Astrocyte (in vitro differentiated cells and primary cell): ENCODE measurements at regions not wholly inside any gene's neighbourhood (a gene's known extent, or its start where the extent isn't known, plus 50 kb on each side); places are given as distances from the start of the nearest gene placed in this dataset.

Source experiments
- DNase-seq: peaks from one replicate; pipeline ENCODE4 v3.0.0-alpha.2; 2010; ENCODE audit warnings: low read depth
- FAIRE-seq: peaks from 2 replicates; lab custom pipeline; 2011; peaks lifted over from hg19 to GRCh38; lab: Jason Lieb, UNC
- H2AFZ ChIP-seq: 2 replicates; pipeline ENCODE4 v1.6.0; 2012; ENCODE audit warnings: low read depth, low read length, inconsistent platforms
- H3K27ac ChIP-seq: 2 replicates; pipeline ENCODE4 v1.5.1; 2011; ENCODE audit warnings: low read depth, low read length, inconsistent platforms
- H3K27me3 ChIP-seq: 2 replicates; pipeline ENCODE4 v1.6.0; 2011; ENCODE audit warnings: low read length, inconsistent platforms; ENCODE audit not compliant: insufficient read depth
- H3K36me3 ChIP-seq: 2 replicates; pipeline ENCODE4 v1.5.1; 2011; ENCODE audit warnings: low read length, inconsistent platforms; ENCODE audit not compliant: insufficient read depth
- H3K4me1 ChIP-seq: 2 replicates; pipeline ENCODE4 v1.5.1; 2011; ENCODE audit warnings: low read length, inconsistent platforms; ENCODE audit not compliant: insufficient read depth
- H3K4me2 ChIP-seq: 2 replicates; pipeline ENCODE4 v1.6.0; 2012; ENCODE audit warnings: low read length, inconsistent platforms
- H3K4me3 ChIP-seq: 2 replicates; pipeline ENCODE4 v1.5.1; 2011; ENCODE audit warnings: low read depth, mild to moderate bottlenecking, low read length, inconsistent platforms; ENCODE audit not compliant: insufficient read depth
- H3K79me2 ChIP-seq: 2 replicates; pipeline ENCODE4 v1.6.0; 2012; ENCODE audit warnings: mild to moderate bottlenecking, low read length, inconsistent platforms; ENCODE audit not compliant: insufficient read depth
- H3K9ac ChIP-seq: 2 replicates; pipeline ENCODE4 v1.6.0; 2012; ENCODE audit warnings: mild to moderate bottlenecking, low read length, inconsistent platforms
- H3K9me3 ChIP-seq: 2 replicates; pipeline ENCODE4 v1.5.1; 2012; ENCODE audit warnings: low read depth, mild to moderate bottlenecking, low read length, inconsistent platforms; ENCODE audit not compliant: insufficient read depth
- H4K20me1 ChIP-seq: 2 replicates; pipeline ENCODE4 v1.6.0; 2012; ENCODE audit warnings: low read length, inconsistent platforms; ENCODE audit not compliant: insufficient read depth
- H3K27ac Mint-ChIP-seq: one replicate; pipeline ENCODE4 v1.8.0; 2021; ENCODE audit warnings: mild to moderate bottlenecking, mixed read lengths; ENCODE audit not compliant: unreplicated experiment
- H3K27me3 Mint-ChIP-seq: one replicate; pipeline ENCODE4 v1.8.0; 2021; ENCODE audit warnings: low read depth, mixed read lengths; ENCODE audit not compliant: unreplicated experiment
- H3K36me3 Mint-ChIP-seq: one replicate; pipeline ENCODE4 v1.8.0; 2021; ENCODE audit warnings: low read depth, mixed read lengths; ENCODE audit not compliant: unreplicated experiment
- H3K4me1 Mint-ChIP-seq: one replicate; pipeline ENCODE4 v1.8.0; 2021; ENCODE audit warnings: low read depth, mixed read lengths; ENCODE audit not compliant: unreplicated experiment
- H3K4me3 Mint-ChIP-seq: one replicate; pipeline ENCODE4 v1.8.0; 2021; ENCODE audit warnings: mild to moderate bottlenecking, moderate library complexity, mixed read lengths; ENCODE audit not compliant: unreplicated experiment
- H3K9me3 Mint-ChIP-seq: one replicate; pipeline ENCODE4 v1.8.0; 2021; ENCODE audit warnings: mild to moderate bottlenecking, mixed read lengths; ENCODE audit not compliant: unreplicated experiment
- EZH2 ChIP-seq: IDR thresholded peaks from 2 replicates; pipeline ENCODE4 v1.6.1; 2012; ENCODE audit warnings: mild to moderate bottlenecking, low read length, inconsistent platforms; ENCODE audit not compliant: insufficient read depth
- TF ChIP-seq, protein P1 (sequence below): IDR thresholded peaks from 2 replicates; pipeline ENCODE4 v1.5.1; 2011; ENCODE audit warnings: low read depth, mild to moderate bottlenecking, inconsistent platforms, low read length, moderate library complexity; ENCODE audit not compliant: insufficient read depth

DNA sequence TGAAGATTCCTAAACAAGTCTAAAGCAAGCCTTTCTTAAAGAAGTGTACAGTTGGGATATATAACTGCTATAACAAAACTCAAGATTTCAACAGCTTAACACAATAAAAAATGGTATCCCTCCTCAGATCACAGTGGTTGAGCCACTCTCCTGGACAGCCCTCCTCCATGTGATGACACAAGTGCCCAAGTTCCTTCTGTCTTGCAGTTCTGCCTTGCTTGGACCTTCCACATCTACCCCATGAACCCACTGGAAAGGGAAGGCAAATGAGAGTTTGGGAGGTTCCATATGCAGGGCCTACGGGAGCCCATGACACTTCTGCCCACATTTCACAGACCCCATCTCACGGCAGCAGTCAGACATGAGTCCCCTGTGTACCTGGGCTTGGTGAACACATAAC is 659.2 kb downstream of the UQCRFS1 start:
- no peak for TF ChIP-seq EZH2
- TF ChIP-seq, protein P1, sequence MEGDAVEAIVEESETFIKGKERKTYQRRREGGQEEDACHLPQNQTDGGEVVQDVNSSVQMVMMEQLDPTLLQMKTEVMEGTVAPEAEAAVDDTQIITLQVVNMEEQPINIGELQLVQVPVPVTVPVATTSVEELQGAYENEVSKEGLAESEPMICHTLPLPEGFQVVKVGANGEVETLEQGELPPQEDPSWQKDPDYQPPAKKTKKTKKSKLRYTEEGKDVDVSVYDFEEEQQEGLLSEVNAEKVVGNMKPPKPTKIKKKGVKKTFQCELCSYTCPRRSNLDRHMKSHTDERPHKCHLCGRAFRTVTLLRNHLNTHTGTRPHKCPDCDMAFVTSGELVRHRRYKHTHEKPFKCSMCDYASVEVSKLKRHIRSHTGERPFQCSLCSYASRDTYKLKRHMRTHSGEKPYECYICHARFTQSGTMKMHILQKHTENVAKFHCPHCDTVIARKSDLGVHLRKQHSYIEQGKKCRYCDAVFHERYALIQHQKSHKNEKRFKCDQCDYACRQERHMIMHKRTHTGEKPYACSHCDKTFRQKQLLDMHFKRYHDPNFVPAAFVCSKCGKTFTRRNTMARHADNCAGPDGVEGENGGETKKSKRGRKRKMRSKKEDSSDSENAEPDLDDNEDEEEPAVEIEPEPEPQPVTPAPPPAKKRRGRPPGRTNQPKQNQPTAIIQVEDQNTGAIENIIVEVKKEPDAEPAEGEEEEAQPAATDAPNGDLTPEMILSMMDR: no peak
- peaks cover 6% of the 10 kb centered on the region for H3K27me3 Mint-ChIP-seq
- H3K27ac ChIP-seq: no peak overlapping the region
- FAIRE-seq (no peak), DNase-seq (no peak)
- H3K27me3 ChIP-seq: no peaks in the 10 kb centered on the region
- H3K4me1 Mint-ChIP-seq: no peaks in the 10 kb centered on the region
- no peak overlapping the region for H3K27ac Mint-ChIP-seq
- H3K4me1 ChIP-seq: no peaks in the 10 kb centered on the region
- H3K9me3 ChIP-seq: peaks cover 5% of the 10 kb centered on the region
- H3K36me3 Mint-ChIP-seq: no peaks in the 10 kb centered on the region
- no peaks in the 10 kb centered on the region for H3K9me3 Mint-ChIP-seq
- no peak overlapping the region for H3K9ac ChIP-seq
- no peak overlapping the region for H3K4me3 ChIP-seq
- no peak overlapping the region for H3K4me2 ChIP-seq
- no peaks in the 10 kb centered on the region for H3K79me2 ChIP-seq
- no peaks in the 10 kb centered on the region for H4K20me1 ChIP-seq
- H2AFZ ChIP-seq: no peak overlapping the region
- no peaks in the 10 kb centered on the region for H3K36me3 ChIP-seq
- H3K4me3 Mint-ChIP-seq: no peak overlapping the region

DNA sequence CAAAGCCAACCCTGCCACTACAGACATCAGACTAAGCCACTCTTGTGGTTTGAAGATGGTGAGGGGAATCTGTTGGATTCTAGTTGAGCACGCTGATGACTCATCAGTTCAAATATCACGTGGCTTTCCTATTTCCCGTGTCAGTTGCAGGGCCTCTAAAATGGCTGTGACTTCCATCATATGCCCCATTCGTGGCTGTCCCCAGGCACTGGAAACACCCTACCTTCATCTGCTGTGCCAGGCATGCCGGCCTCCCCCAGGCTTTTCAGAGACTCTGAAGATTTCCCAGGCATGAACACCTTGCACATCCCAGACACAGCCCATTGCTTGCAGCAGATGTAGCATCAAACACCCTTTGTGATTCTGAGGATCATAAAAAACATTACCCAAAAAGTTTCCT is 659.9 kb downstream of the UQCRFS1 start:
- Mint-ChIP-seq H3K27me3 (peaks cover 6% of the 10 kb centered on the region), H3K4me3 (no peak overlapping the region), H3K9me3 (no peaks in the 10 kb centered on the region), H3K36me3 (no peaks in the 10 kb centered on the region), H3K4me1 (no peaks in the 10 kb centered on the region), H3K27ac (no peak overlapping the region)
- TF ChIP-seq, protein P1: no peak
- no peak for TF ChIP-seq EZH2
- no peaks in the 10 kb centered on the region for H3K4me1 ChIP-seq
- H3K36me3 ChIP-seq: no peaks in the 10 kb centered on the region
- no peaks in the 10 kb centered on the region for H4K20me1 ChIP-seq
- H3K9me3 ChIP-seq: peaks cover 5% of the 10 kb centered on the region
- H3K4me3 ChIP-seq: no peak overlapping the region
- H2AFZ ChIP-seq: no peak overlapping the region
- no peak overlapping the region for H3K9ac ChIP-seq
- H3K4me2 ChIP-seq: no peak overlapping the region
- no peaks in the 10 kb centered on the region for H3K27me3 ChIP-seq
- no peak overlapping the region for H3K27ac ChIP-seq
- DNase-seq (no peak), FAIRE-seq (no peak)
- H3K79me2 ChIP-seq: no peaks in the 10 kb centered on the region

DNA sequence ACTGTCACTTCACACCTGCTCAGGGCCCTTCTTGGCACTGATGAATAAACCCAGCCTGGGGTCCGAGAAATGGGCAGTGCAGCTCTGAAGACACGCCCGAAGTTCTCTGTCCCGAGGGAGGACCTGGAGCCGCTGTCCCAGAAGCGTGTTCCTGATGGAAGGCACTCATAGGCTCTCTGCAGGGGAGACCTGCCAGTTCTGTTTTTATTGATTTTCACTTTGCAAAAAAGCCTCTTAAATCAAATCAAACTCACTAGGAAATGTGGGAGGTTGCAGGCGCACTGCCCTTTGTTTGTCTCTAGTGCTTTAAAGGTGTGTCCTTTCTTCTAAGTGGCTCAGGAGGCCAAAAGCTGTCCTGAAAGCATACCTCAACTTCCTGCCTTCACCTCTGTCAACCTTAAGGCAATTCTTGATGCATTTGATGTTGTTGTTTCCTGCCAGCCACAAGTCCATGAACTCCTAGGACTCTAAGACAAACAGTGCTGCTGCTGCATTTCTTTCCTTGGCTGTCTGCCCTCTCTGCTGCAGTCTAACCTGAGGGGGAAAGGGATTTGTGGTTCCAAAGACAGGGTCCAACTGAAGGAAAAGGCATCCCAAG is 663.2 kb downstream of the UQCRFS1 start:
- FAIRE-seq: no peak
- Histone ChIP-seq H3K36me3 (no peaks in the 10 kb centered on the region), H4K20me1 (no peaks in the 10 kb centered on the region), H3K4me3 (no peak overlapping the region), H3K79me2 (no peaks in the 10 kb centered on the region), H2AFZ (no peak overlapping the region), H3K9ac (no peak overlapping the region), H3K27me3 (no peaks in the 10 kb centered on the region), H3K27ac (no peak overlapping the region), H3K4me1 (no peaks in the 10 kb centered on the region), H3K4me2 (no peak overlapping the region), H3K9me3 (peaks cover 5% of the 10 kb centered on the region)
- H3K4me3 Mint-ChIP-seq: no peak overlapping the region
- peaks cover 14% of the 10 kb centered on the region for H3K27me3 Mint-ChIP-seq
- no peaks in the 10 kb centered on the region for H3K36me3 Mint-ChIP-seq
- H3K27ac Mint-ChIP-seq: no peak overlapping the region
- no peaks in the 10 kb centered on the region for H3K9me3 Mint-ChIP-seq
- TF ChIP-seq, protein P1: no peak
- TF ChIP-seq EZH2: no peak
- DNase-seq: no peak
- H3K4me1 Mint-ChIP-seq: no peaks in the 10 kb centered on the region
